ENCODE measurements at regions not wholly inside any gene's neighbourhood (a gene's known extent, or its start where the extent isn't known, plus 50 kb on each side); places are given as distances from the start of the nearest gene placed in this dataset.

GRCh38 chr10:130652964-130653578 lies 516.9 kb downstream of the GLRX3 start:
- no peak for TF ChIP-seq CTCF (IDR thresholded peaks at IDR 0.05; ENCODE audit: extremely low read depth, insufficient read depth, missing control alignments)
- in situ Hi-C loops (cut with MboI; ENCODE audit: low pct_unique_long_range_greater_than_20kb, low sequenced_read_pairs, unreplicated experiment), result no loop called here
- DNase-seq (ENCODE audit: low spot score), result no peak

- TF ChIP-seq CTCF (IDR thresholded peaks at IDR 0.05; ENCODE audit: extremely low read depth, insufficient read depth, missing control alignments), result no peak
- in situ Hi-C loops (cut with MboI; ENCODE audit: low pct_unique_long_range_greater_than_20kb, low sequenced_read_pairs, unreplicated experiment), result no loop called here
- no peak for DNase-seq (ENCODE audit: low spot score)
Measured at GRCh38 chr10:130654726-130655125, 518.5 kb downstream of the GLRX3 start.

- no peak for DNase-seq (ENCODE audit: low spot score)
- in situ Hi-C loops (cut with MboI; ENCODE audit: low pct_unique_long_range_greater_than_20kb, low sequenced_read_pairs, unreplicated experiment), result no loop called here
- TF ChIP-seq CTCF (IDR thresholded peaks at IDR 0.05; ENCODE audit: extremely low read depth, insufficient read depth, missing control alignments), result no peak
Measured at GRCh38 chr10:130655313-130656186, 519.4 kb downstream of the GLRX3 start.

- in situ Hi-C loops (cut with MboI; ENCODE audit: low pct_unique_long_range_greater_than_20kb, low sequenced_read_pairs, unreplicated experiment), result no loop called here
- no peak for TF ChIP-seq CTCF (IDR thresholded peaks at IDR 0.05; ENCODE audit: extremely low read depth, insufficient read depth, missing control alignments)
- DNase-seq (ENCODE audit: low spot score), result no peak
Measured at GRCh38 chr10:130656187-130656575, 520.0 kb downstream of the GLRX3 start.

GRCh38 chr10:130656582-130657133 lies 520.5 kb downstream of the GLRX3 start:
- in situ Hi-C loops (cut with MboI; ENCODE audit: low pct_unique_long_range_greater_than_20kb, low sequenced_read_pairs, unreplicated experiment), result no loop called here
- DNase-seq (ENCODE audit: low spot score), result no peak
- no peak for TF ChIP-seq CTCF (IDR thresholded peaks at IDR 0.05; ENCODE audit: extremely low read depth, insufficient read depth, missing control alignments)

GRCh38 chr10:130658687-130659290 lies 522.6 kb downstream of the GLRX3 start:
- TF ChIP-seq CTCF (IDR thresholded peaks at IDR 0.05; ENCODE audit: extremely low read depth, insufficient read depth, missing control alignments), result no peak
- in situ Hi-C loops (cut with MboI; ENCODE audit: low pct_unique_long_range_greater_than_20kb, low sequenced_read_pairs, unreplicated experiment), result no loop called here
- DNase-seq (ENCODE audit: low spot score), result no peak
